ENCODE measurements at regions not wholly inside any gene's neighbourhood (a gene's known extent, or its start where the extent isn't known, plus 50 kb on each side); places are given as distances from the start of the nearest gene placed in this dataset.

DNA sequence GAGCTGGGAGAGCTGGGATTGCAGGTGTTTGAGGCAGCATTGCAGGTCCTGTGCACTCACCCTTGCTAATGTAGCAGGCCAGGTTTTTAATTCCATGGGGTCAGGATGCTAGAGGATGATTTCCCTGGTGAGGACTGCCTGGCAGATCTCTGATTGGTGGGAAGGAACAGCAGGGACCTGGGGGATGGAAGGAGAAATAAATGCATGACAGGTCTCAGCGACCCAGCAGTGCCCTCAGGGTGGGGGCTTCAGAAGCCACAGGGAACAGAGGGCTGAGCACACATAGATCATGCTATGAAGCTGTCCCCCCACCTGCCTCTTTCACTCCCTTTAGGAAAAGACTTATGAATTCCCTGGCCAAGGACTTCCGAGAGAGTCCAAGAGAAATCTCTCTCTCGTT is 255.5 kb upstream of the N4BP1 start:
- no peak overlapping the region for H3K27ac Mint-ChIP-seq (ENCODE audit: unreplicated experiment)
- peaks cover 13% of the 10 kb centered on the region for H3K9me3 Mint-ChIP-seq (ENCODE audit: unreplicated experiment)
- DNase-seq (ENCODE audit: extremely low spot score, unreplicated experiment): no peak
- no peak overlapping the region for H3K4me3 Mint-ChIP-seq (ENCODE audit: unreplicated experiment)
- no peaks in the 10 kb centered on the region for H3K36me3 Mint-ChIP-seq (ENCODE audit: unreplicated experiment)
- H3K27me3 Mint-ChIP-seq (ENCODE audit: unreplicated experiment): no peaks in the 10 kb centered on the region
- TF ChIP-seq, protein P1, sequence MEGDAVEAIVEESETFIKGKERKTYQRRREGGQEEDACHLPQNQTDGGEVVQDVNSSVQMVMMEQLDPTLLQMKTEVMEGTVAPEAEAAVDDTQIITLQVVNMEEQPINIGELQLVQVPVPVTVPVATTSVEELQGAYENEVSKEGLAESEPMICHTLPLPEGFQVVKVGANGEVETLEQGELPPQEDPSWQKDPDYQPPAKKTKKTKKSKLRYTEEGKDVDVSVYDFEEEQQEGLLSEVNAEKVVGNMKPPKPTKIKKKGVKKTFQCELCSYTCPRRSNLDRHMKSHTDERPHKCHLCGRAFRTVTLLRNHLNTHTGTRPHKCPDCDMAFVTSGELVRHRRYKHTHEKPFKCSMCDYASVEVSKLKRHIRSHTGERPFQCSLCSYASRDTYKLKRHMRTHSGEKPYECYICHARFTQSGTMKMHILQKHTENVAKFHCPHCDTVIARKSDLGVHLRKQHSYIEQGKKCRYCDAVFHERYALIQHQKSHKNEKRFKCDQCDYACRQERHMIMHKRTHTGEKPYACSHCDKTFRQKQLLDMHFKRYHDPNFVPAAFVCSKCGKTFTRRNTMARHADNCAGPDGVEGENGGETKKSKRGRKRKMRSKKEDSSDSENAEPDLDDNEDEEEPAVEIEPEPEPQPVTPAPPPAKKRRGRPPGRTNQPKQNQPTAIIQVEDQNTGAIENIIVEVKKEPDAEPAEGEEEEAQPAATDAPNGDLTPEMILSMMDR (IDR thresholded peaks at IDR 0.05): no peak
- no peaks in the 10 kb centered on the region for H3K4me1 Mint-ChIP-seq (ENCODE audit: unreplicated experiment)

DNA sequence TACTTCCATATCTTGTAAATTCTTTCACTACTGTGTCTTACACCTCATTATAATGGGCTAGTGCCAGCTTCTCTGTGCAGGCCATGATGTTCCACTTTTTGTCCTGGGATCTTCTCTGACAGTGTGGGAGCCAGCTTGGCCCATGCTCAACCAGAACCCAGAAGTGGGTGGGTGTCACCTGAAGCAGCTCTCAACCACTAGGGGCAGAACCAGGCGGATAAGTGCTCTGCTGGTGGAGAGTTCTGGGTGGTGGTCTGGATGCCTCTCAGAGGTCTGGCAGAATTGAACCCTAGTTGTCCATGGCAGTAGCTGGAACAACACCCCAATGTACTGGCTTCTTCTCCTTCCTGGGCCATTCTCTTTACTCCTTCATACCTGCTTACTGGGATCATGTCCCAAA is 254.1 kb upstream of the N4BP1 start:
- Mint-ChIP-seq H3K27ac (ENCODE audit: unreplicated experiment) (no peak overlapping the region), H3K9me3 (ENCODE audit: unreplicated experiment) (peaks cover 7% of the 10 kb centered on the region), H3K27me3 (ENCODE audit: unreplicated experiment) (no peaks in the 10 kb centered on the region), H3K4me3 (ENCODE audit: unreplicated experiment) (no peak overlapping the region), H3K36me3 (ENCODE audit: unreplicated experiment) (no peaks in the 10 kb centered on the region), H3K4me1 (ENCODE audit: unreplicated experiment) (no peaks in the 10 kb centered on the region)
- TF ChIP-seq, protein P1 (IDR thresholded peaks at IDR 0.05): no peak
- no peak for DNase-seq (ENCODE audit: extremely low spot score, unreplicated experiment)

DNA sequence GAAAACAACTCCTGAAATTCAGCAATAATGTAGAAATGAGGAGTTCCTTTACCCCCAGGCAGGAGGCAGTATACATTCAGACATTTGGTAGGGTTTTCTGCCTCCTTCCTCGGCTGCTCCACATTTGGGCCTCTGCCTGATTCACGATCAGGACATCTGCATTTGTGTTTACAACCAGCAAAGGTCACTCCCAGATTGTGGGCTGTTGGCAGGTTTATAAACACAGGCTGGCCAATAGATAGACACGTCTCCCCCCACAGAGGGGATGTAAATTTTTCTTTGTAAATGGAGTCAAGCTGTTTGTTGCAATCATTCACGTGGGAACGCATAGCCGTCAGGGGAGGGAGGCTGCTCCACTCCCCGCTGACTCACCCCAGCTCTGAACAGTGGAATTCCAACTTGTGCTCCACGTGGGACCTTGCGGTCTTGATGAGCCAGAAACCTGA is 252.1 kb upstream of the N4BP1 start:
- Mint-ChIP-seq H3K9me3 (ENCODE audit: unreplicated experiment) (peaks cover 4% of the 10 kb centered on the region), H3K27ac (ENCODE audit: unreplicated experiment) (no peak overlapping the region), H3K36me3 (ENCODE audit: unreplicated experiment) (no peaks in the 10 kb centered on the region), H3K4me1 (ENCODE audit: unreplicated experiment) (no peaks in the 10 kb centered on the region), H3K4me3 (ENCODE audit: unreplicated experiment) (no peak overlapping the region), H3K27me3 (ENCODE audit: unreplicated experiment) (no peaks in the 10 kb centered on the region)
- TF ChIP-seq, protein P1 (IDR thresholded peaks at IDR 0.05): no peak
- DNase-seq (ENCODE audit: extremely low spot score, unreplicated experiment): no peak

DNA sequence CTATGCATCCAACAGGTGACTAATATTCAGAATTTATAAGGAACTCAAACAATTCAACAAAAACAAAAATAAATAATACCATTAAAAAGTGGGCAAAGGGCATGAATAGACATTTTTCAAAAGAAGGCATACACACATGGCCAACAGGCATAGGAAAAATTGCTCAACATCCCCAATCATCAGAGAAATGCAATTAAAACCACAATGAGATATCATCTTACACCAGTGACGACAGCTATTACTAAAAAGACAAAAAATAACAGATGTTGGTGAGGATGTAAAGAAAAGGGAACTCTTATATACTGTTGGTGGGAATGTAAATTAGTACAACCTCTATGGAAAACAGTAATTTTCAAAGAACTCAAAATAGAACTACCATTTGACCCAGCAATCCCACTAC is 250.4 kb upstream of the N4BP1 start:
- H3K9me3 Mint-ChIP-seq (ENCODE audit: unreplicated experiment): peaks cover 4% of the 10 kb centered on the region
- TF ChIP-seq, protein P1 (IDR thresholded peaks at IDR 0.05): no peak
- no peaks in the 10 kb centered on the region for H3K4me1 Mint-ChIP-seq (ENCODE audit: unreplicated experiment)
- no peak overlapping the region for H3K27ac Mint-ChIP-seq (ENCODE audit: unreplicated experiment)
- DNase-seq (ENCODE audit: extremely low spot score, unreplicated experiment): no peak
- H3K36me3 Mint-ChIP-seq (ENCODE audit: unreplicated experiment): no peaks in the 10 kb centered on the region
- H3K4me3 Mint-ChIP-seq (ENCODE audit: unreplicated experiment): no peak overlapping the region
- no peaks in the 10 kb centered on the region for H3K27me3 Mint-ChIP-seq (ENCODE audit: unreplicated experiment)

DNA sequence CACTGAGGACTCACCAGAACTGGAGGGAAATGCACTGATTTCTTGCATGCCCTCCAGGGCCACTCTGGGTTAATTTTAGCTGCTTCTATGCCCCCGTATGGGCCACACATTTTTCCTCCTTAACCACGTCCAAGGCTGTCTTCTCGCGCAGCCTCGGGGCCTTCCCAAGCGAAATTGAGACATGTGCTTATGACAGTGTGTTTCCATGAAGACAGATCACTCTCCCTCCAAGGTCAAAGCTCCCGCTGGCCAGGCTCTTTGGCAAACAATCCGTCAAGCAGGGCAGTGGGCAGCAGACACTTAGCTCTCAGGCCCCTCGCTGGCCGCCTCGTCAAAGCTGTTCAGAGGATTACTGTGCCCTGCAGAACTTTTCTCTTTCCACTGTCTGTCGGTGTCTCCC is 243.0 kb upstream of the N4BP1 start:
- Mint-ChIP-seq H3K9me3 (ENCODE audit: unreplicated experiment) (peaks cover 8% of the 10 kb centered on the region), H3K36me3 (ENCODE audit: unreplicated experiment) (no peaks in the 10 kb centered on the region), H3K27ac (ENCODE audit: unreplicated experiment) (no peak overlapping the region), H3K4me1 (ENCODE audit: unreplicated experiment) (no peaks in the 10 kb centered on the region), H3K4me3 (ENCODE audit: unreplicated experiment) (no peak overlapping the region), H3K27me3 (ENCODE audit: unreplicated experiment) (no peaks in the 10 kb centered on the region)
- TF ChIP-seq, protein P1 (IDR thresholded peaks at IDR 0.05): no peak
- DNase-seq (ENCODE audit: extremely low spot score, unreplicated experiment): no peak

Data from osteocyte (in vitro differentiated cells).